MV-4-11 (cell line): ENCODE measurements at regions not wholly inside any gene's neighbourhood (a gene's known extent, or its start where the extent isn't known, plus 50 kb on each side); places are given as distances from the start of the nearest gene placed in this dataset.
A peak's percentile ranks its signal among the peaks of the same experiment; 100 is the strongest.
"Not testable (repeated sequence)": the region's sequence is repeated elsewhere in the genome, so short reads cannot be mapped to it uniquely, and the experiment has no call there.

Experiments used
- DNase-seq: peaks from one replicate; lab custom pipeline; 2025; lab: John Stamatoyannopoulos, UW

GRCh38 chr1:203401199-203401877 is 50.4 kb upstream of the FMOD start:
- no peak for DNase-seq

GRCh38 chr1:203402152-203402551 is 51.2 kb upstream of the FMOD start:
- DNase-seq, result no peak

- peak; percentile 98 for DNase-seq
Measured at GRCh38 chr1:203402629-203403337, 51.9 kb upstream of the FMOD start.

- DNase-seq, result no peak
Measured at GRCh38 chr1:203403586-203403985, 52.7 kb upstream of the FMOD start.

GRCh38 chr1:203404546-203404945 is 53.6 kb upstream of the FMOD start:
- DNase-seq, result no peak

- DNase-seq, result no peak
Measured at GRCh38 chr1:203405703-203406438, 54.9 kb upstream of the FMOD start.

- DNase-seq, result no peak
Measured at GRCh38 chr1:203406446-203407045, 55.6 kb upstream of the FMOD start.

GRCh38 chr1:203407296-203407695 is 56.4 kb upstream of the FMOD start:
- DNase-seq, result no peak

GRCh38 chr1:203408486-203409481 is 57.9 kb upstream of the FMOD start:
- no peak for DNase-seq

GRCh38 chr1:203410182-203410900 is 59.4 kb upstream of the FMOD start:
- DNase-seq, result peak; percentile 72

- DNase-seq, result not testable (repeated sequence)
Measured at GRCh38 chr1:203411431-203411830, 60.5 kb upstream of the FMOD start.

- no peak for DNase-seq
Measured at GRCh38 chr1:203419558-203419957, 56.0 kb upstream of the PRELP start.

GRCh38 chr1:203420263-203420662 is 55.3 kb upstream of the PRELP start:
- DNase-seq, result no peak

GRCh38 chr1:203421246-203421645 is 54.4 kb upstream of the PRELP start:
- no peak for DNase-seq

GRCh38 chr1:203422116-203422515 is 53.5 kb upstream of the PRELP start:
- DNase-seq, result no peak

GRCh38 chr1:203422656-203423055 is 53.0 kb upstream of the PRELP start:
- no peak for DNase-seq

- DNase-seq, result no peak
Measured at GRCh38 chr1:203424285-203424684, 51.3 kb upstream of the PRELP start.

- no peak for DNase-seq
Measured at GRCh38 chr1:203424861-203425662, 50.5 kb upstream of the PRELP start.

- no peak for DNase-seq
Measured at GRCh38 chr1:203425663-203425975, 50.0 kb upstream of the PRELP start.
